ENCODE measurements at regions not wholly inside any gene's neighbourhood (a gene's known extent, or its start where the extent isn't known, plus 50 kb on each side); places are given as distances from the start of the nearest gene placed in this dataset.

- no peaks in the 10 kb centered on the region for H3K36me3 ChIP-seq (ENCODE audit: insufficient read depth, low read length)
- no peaks in the 10 kb centered on the region for H3K9me2 ChIP-seq (ENCODE audit: insufficient read depth, low read length)
- H4K20me1 ChIP-seq (ENCODE audit: insufficient read depth): no peaks in the 10 kb centered on the region
- no peak overlapping the region for H3K9ac ChIP-seq (ENCODE audit: low read length)
- no peak overlapping the region for H3K4me2 ChIP-seq (ENCODE audit: low read length)
- H2AFZ ChIP-seq (ENCODE audit: low read depth, low read length): no peak overlapping the region
- no peaks in the 10 kb centered on the region for H3K27me3 ChIP-seq (ENCODE audit: insufficient read depth, low read depth, low read length)
- H3K79me2 ChIP-seq (replicated peaks; ENCODE audit: insufficient read depth, low read length): no peaks in the 10 kb centered on the region
- no peak overlapping the region for H3K27ac ChIP-seq (ENCODE audit: low read length)
- no peaks in the 10 kb centered on the region for H3K9me3 ChIP-seq (ENCODE audit: low read length)
- no peak for TF ChIP-seq MXI1 (conservative IDR thresholded peaks at IDR 0.05; ENCODE audit: poor library complexity, severe bottlenecking)
- TF ChIP-seq CTCF (IDR thresholded peaks at IDR 0.05; ENCODE audit: poor library complexity, severe bottlenecking): no peak
- no peak for TF ChIP-seq SMC3 (conservative IDR thresholded peaks at IDR 0.05; ENCODE audit: poor library complexity)
- no peak for TF ChIP-seq EZH2 (IDR thresholded peaks at IDR 0.05; ENCODE audit: borderline replicate concordance, insufficient read depth, low read length, poor library complexity, severe bottlenecking)
- TF ChIP-seq TAF1 (IDR thresholded peaks at IDR 0.05; ENCODE audit: low read depth): no peak
- TF ChIP-seq RAD21 (conservative IDR thresholded peaks at IDR 0.05): no peak
- TF ChIP-seq POLR2AphosphoS5 (IDR thresholded peaks at IDR 0.05): no peak
- TF ChIP-seq REST (IDR thresholded peaks at IDR 0.05; ENCODE audit: borderline replicate concordance): no peak
- no peak for TF ChIP-seq EP300 (conservative IDR thresholded peaks at IDR 0.05; ENCODE audit: poor library complexity, severe bottlenecking)
- H3F3A ChIP-seq (ENCODE audit: insufficient read depth, low read length, poor library complexity, severe bottlenecking): no peaks in the 10 kb centered on the region
- H3K4me3 ChIP-seq (ENCODE audit: low read length): no peak overlapping the region
Observed at GRCh38 chr6:14787677-14788076, 458.2 kb upstream of the JARID2 start.

- H3K79me2 ChIP-seq (replicated peaks; ENCODE audit: insufficient read depth, low read length): no peaks in the 10 kb centered on the region
Observed at GRCh38 chr6:14789996-14790395, 455.9 kb upstream of the JARID2 start.

More at GRCh38 chr6:14789996-14790395, 455.9 kb upstream of the JARID2 start:
- H3K36me3 ChIP-seq (ENCODE audit: insufficient read depth, low read length): no peaks in the 10 kb centered on the region
- H3K4me3 ChIP-seq (ENCODE audit: low read length): no peak overlapping the region
- TF ChIP-seq TAF1 (IDR thresholded peaks at IDR 0.05; ENCODE audit: low read depth) (no peak), CTCF (IDR thresholded peaks at IDR 0.05; ENCODE audit: poor library complexity, severe bottlenecking) (no peak), EZH2 (IDR thresholded peaks at IDR 0.05; ENCODE audit: borderline replicate concordance, insufficient read depth, low read length, poor library complexity, severe bottlenecking) (no peak), EP300 (conservative IDR thresholded peaks at IDR 0.05; ENCODE audit: poor library complexity, severe bottlenecking) (no peak), REST (IDR thresholded peaks at IDR 0.05; ENCODE audit: borderline replicate concordance) (no peak), MXI1 (conservative IDR thresholded peaks at IDR 0.05; ENCODE audit: poor library complexity, severe bottlenecking) (no peak), RAD21 (conservative IDR thresholded peaks at IDR 0.05) (no peak), SMC3 (conservative IDR thresholded peaks at IDR 0.05; ENCODE audit: poor library complexity) (no peak), POLR2AphosphoS5 (IDR thresholded peaks at IDR 0.05) (no peak)
- H3K9me2 ChIP-seq (ENCODE audit: insufficient read depth, low read length): no peaks in the 10 kb centered on the region
- H2AFZ ChIP-seq (ENCODE audit: low read depth, low read length): no peak overlapping the region
- no peaks in the 10 kb centered on the region for H3K27me3 ChIP-seq (ENCODE audit: insufficient read depth, low read depth, low read length)
- no peaks in the 10 kb centered on the region for H3K9me3 ChIP-seq (ENCODE audit: low read length)
- H3F3A ChIP-seq (ENCODE audit: insufficient read depth, low read length, poor library complexity, severe bottlenecking): no peaks in the 10 kb centered on the region
- H3K4me2 ChIP-seq (ENCODE audit: low read length): no peak overlapping the region
- H3K9ac ChIP-seq (ENCODE audit: low read length): no peak overlapping the region
- H3K27ac ChIP-seq (ENCODE audit: low read length): no peak overlapping the region
- no peaks in the 10 kb centered on the region for H4K20me1 ChIP-seq (ENCODE audit: insufficient read depth)
